GM08714 (cell line): ENCODE measurements at regions not wholly inside any gene's neighbourhood (a gene's known extent, or its start where the extent isn't known, plus 50 kb on each side); places are given as distances from the start of the nearest gene placed in this dataset.

Experiments
- H3K4me3 ChIP-seq: fragments of 200-500 bp; sonication (Bioruptor generic); 2 replicates; pipeline ENCODE4 v1.5.1; 2014; ENCODE audit warnings: mild to moderate bottlenecking, low read length, inconsistent platforms
- ZNF274 ChIP-seq: IDR thresholded peaks from 2 replicates; pipeline ENCODE4 v1.6.1; 2012; ENCODE audit warnings: mild to moderate bottlenecking, low read depth, low read length

DNA sequence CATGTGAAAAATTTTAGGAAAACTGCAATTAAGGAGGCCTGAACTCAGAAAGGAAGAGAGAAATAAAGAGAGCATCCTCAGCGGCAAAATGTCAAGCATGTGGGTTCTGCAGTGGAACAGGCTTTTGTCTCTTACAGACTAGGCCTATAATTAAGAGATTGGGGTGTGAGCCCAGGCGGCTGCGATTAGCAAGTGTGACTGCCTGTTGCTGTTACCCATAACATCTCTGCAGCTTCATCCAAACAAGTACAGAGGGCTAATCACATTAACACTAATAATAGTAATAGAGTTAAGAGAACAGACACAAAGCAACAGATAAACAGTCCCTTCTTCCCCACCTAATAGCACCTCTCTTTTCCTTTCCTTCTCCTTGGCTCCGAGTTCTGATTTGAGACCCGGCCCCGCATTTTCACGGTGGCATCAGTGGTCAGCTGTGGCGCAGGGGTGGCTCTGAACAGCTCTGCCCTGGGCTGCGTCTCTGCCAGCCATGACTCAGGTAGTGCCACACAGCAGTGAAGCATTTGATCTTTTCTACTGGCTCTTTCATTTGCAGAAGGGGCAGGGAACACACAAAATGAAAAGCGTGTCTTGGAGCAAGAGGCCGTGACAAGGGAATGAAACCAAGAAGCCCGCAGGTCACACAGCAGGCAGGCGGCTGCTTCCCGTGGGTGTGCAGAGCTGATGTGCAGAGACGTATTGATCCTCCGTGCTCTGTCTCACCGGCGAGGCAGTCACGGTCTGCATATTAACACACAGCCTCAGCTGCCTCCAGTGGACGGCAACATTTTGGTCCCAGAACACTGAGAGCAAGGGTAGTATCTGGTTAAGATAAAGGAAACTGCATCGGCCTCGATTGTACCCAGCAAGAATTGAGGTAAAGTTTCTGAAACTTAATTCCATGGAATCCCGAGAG, 103.1 kb downstream of the KLF6 start:
- no peak for TF ChIP-seq ZNF274
- no peak overlapping the region for H3K4me3 ChIP-seq

DNA sequence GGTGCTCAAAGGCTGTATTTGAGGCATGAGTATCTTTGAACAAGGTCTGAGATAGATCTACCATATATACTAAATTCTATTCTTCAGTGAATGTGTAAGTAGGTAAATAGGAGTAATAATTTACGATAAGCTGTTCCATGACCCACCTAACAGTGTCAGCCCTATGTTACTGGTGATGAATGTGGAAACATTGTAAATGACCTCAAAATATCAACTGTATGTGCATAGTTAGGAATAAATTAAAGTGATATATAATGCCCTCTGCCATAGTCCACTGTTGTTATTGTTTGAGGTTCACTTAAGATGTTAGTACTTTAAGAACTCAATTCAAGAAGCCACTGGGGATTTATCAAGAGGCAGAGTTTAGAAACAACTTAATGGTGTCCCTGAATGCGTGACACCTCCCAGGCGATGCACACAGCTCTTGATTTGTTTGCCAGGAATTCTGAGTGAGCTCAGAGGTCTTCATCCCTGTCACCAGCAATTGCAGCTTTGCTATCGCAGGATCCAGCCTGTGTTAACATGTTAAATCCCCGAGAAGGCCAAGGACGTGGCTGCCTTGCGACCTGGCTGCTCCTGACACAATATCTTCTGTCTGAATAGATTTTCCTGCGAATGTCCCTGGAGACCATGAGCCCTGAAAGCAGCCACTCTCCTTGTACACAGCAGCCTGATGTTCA, 104.9 kb downstream of the KLF6 start:
- no peak for TF ChIP-seq ZNF274
- no peak overlapping the region for H3K4me3 ChIP-seq

DNA sequence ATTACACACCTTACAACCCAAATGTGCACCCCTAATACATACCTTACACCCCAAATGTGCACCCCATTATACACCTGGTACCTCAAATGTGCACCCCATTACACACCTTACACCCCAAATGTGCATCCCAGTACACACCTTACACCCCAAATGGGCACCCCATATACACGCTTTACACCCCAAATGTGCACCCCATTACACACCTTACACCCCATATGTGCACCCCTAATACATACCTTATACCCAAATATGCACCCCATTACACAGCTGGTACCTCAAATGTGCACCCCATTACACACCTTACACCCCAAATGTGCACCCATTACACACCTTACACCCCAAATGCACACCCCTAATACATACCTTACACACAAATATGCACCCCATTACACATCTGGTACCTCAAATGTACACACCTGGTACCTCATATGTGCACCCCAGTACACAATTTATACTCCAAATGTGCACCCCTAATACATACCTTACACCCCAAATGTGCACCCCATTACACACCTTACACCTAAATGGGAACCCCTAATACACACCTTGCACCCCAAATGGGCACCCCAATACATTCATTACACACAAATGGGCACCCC, 106.3 kb downstream of the KLF6 start:
- no peak overlapping the region for H3K4me3 ChIP-seq
- no peak for TF ChIP-seq ZNF274

DNA sequence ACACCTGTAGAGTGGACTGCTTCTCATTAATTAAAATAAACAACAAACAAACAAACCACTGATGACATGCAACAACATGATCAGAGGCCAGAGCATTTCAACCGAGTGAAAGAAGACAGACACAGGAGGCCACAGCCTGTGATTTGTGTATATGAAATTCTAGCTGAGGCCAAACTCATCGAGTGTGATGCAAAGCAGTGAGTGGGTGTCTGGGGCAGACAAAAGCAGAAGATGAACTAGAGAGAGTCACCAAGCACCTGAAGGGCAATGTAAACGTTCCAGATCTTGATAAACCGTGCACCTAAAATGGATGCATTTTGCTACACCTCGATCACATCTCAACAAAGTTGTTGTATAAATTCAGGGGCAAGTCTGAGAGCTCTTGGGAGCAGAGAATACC, 108.4 kb downstream of the KLF6 start:
- no peak for TF ChIP-seq ZNF274

DNA sequence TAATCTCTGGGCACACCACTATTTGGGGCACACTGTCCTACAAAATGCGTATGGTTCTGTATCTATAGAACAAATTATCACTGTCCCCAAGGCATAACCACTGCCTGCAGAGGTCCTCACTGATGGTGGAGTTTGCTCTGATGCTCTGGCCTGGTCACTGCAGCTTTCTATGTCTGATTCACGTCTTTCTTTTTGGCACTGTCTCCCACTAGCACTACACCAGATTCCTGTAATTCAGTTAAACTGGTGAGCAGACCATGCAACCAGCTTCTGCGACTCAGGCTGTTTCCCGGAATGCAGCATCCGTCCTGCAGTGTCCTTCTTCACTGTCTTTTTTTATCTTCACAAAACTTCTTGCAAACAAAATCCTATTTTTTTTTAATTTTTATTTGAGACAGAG, 112.8 kb downstream of the KLF6 start:
- no peak for TF ChIP-seq ZNF274
- H3K4me3 ChIP-seq = no peak overlapping the region

More for the DNA sequence above, 108.4 kb downstream of the KLF6 start:
- H3K4me3 ChIP-seq = no peak overlapping the region

DNA sequence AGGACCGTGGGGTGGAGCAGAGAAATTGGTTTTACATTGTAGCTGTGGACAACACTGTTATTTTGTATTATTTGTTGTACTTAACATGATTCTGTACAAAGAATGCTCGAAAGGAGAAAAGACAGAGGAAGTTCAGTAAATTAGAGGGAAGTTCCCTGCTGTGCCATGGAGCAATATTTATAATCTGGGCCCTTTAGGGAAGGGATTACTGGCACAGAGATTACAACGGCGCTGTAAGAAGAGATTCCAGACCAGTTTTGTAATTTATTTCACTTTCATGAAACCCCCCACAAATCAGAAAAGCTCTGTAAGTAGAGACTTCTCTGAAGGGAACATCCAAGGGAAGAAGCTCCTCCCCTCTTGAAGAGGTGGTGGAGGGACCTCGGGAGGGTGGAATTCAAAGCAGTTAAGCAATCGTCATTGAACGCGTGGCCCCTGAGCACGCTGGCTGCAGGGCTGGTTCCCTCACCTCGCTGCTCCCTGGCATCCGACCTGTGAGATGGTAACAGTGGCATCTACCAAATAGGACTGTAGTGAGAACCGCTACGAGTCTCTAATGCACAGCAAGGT, 113.5 kb downstream of the KLF6 start:
- no peak for TF ChIP-seq ZNF274
- no peak overlapping the region for H3K4me3 ChIP-seq

DNA sequence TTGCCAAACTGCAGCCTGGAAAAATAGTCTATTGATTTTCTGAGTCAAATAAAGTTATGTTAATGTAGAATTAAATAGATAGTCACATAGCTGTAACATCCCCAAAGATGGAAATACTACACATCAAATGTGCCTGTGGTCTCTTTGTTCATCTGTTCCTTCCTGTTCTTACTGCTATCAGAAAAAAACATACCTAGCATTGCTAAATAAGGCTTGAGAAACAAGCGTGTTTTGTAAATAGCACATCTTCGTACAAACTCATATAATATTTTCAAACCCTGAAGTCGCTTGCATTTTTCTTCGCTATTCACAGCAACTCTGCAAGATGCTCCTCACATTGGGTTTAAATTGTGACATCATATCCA, 116.1 kb downstream of the KLF6 start:
- H3K4me3 ChIP-seq = no peak overlapping the region
- TF ChIP-seq ZNF274 = no peak

DNA sequence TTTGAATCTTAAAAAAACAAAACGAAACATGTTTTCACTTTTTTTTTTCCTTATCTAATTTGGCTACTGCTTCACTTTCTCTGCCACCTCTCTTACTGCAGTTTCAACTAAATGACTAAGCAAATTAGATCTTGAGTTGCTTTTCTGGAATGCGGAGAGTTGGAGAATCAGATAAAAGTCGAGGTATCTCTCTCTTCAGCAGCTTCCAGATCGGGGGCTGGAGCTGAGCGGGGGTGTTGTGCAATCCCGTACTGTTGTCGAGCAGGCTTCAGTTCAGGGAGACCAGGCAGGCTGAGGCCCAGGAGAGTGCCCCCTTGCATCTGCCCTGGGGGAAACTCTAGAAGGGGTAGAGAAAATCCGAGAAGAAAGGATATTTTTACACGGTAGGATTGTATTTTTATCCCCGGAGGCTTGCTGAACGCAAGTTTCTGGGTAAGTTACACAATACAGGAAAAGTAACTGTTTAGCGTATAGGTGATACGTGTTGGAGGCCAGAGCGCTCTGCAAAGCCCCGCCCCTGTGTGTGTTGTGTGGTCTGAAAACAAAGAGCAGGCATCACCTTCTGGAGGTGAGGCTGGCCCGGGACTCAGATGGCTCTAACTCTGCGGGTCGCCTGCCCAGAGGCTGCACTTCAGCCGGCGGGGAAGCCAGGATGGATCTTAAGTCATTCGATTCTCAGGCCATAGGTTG, 116.6 kb downstream of the KLF6 start:
- TF ChIP-seq ZNF274 = no peak
- no peak overlapping the region for H3K4me3 ChIP-seq

DNA sequence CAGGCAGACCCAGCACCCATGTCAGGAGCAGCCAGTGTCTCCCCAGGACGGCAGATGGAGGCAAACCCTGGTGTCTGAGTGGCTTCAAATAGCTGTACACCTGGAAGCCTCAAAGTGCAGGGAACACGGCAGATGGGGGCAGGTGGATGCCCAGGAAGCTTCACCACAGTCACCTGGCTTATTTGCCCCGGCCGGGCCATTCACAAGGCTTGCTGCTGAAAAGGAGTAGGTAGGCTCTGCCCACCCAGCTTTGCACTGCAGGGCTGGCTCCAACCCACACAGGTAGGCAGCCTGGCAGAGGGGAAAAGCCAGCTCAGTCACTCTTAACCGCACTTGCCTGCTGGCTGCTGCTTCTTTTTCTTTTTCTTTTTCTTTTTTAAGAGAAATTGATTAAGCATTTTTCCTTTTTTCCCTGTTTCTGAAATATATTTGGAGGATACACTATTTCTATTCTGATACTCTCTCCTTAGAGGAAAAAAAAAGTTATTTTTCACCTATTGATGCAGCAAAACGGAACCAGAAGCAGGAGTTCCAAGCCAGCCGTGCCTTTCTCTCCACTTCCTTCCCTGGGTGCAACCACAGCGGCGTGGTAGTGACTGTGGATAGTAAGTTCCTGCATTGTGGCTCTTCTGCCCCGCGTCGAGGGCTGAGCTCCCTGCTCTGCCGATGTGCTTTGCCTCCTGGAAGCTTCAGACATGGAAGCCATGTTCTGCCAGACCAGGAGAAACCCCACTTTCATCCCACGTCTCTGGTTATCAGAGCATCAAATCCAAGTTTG, 118.3 kb downstream of the KLF6 start:
- TF ChIP-seq ZNF274 = no peak
- H3K4me3 ChIP-seq = no peak overlapping the region

DNA sequence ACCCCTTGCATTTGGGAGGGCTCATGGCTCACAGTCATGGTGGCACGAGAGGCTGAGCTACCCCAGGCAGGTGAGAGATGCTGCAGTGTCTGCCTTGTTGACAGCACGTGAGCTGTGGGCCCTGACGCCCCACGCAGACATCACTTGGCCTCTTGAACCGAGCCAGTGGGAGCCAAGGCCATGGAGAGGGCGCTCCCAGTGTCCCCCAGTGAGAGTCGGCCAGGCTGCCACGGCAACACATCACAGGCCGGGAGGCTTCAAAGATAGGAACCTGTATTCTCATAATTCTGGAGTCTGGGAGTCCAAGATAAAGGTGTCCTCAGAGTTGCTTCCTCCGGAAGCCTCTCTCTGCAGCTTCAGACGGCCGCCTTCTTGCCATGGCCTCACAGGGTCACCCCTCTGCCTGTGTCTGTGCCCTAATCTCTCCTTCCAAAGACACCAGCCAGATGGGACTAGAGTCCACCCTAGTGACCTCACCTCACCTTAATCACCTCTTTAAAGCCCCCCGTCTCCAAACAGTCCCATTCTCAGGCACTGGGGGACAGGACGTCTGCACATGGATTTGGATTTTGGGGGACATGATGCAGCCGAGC, 119.6 kb downstream of the KLF6 start:
- no peak overlapping the region for H3K4me3 ChIP-seq
- no peak for TF ChIP-seq ZNF274

DNA sequence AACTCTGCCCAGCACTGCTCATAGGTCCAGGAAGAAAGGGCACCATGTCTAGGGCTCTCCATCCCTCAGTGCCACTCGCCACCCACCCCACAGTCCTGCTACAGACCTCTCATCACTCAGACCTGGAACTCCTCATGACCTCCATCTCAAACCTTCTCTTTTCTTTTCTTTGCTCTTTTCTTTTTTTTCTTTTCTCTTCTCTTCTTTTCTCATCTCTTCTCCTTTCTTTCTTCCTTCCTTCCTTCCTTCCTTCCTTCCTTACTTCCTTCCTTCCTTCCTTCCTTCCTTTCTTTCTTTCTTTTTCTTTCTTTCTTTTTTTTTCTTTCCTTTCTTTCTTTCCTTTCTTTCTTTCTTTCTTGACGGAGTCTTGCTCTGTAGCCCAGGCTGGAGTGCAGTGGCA, 122.2 kb downstream of the KLF6 start:
- no peak for TF ChIP-seq ZNF274
- H3K4me3 ChIP-seq = no peak overlapping the region

DNA sequence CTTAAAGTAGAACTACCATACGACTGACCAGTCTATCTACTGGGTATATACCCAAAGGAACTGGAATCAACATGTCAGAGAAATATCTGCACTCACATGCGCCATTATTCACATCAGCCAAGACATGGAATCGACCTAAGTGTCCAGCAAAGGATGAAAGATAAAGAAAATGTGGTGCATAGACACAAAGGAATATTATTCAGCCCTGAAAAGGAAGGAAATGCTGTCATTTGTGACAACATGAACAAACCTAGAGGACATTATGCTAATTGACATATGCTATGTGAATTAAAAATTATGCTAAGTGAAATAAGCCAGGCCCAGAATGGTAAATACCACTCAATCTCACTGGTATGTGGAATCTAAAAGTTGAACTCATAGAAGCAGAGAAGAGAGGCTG, 123.7 kb downstream of the KLF6 start:
- no peak for TF ChIP-seq ZNF274
- no peak overlapping the region for H3K4me3 ChIP-seq

DNA sequence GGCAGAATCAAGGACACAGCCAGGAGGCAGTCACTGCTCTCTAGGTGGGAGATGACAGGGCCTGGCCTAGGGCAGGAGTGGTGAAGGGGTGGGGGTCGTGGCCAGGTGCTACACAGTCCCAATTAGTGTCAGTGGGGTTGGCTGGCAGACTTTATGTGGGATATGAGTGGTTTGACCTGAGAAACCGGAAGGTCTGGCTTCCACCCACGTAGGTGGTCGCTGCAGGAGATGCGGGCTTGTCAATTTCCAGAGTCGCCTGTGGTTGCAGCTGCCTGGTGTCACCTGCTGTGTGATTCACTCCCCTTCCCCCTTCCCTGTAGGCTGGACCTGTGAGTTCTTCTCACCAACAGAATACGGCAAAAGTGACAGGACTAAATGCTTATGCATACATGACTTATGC, 124.3 kb downstream of the KLF6 start:
- H3K4me3 ChIP-seq = no peak overlapping the region
- no peak for TF ChIP-seq ZNF274
